MM.1S (cell line): ENCODE measurements at regions not wholly inside any gene's neighbourhood (a gene's known extent, or its start where the extent isn't known, plus 50 kb on each side); places are given as distances from the start of the nearest gene placed in this dataset.
"Not testable (repeated sequence)": the region's sequence is repeated elsewhere in the genome, so short reads cannot be mapped to it uniquely, and the experiment has no call there.

Experiments used
- CTCF ChIP-seq: fragments of 300-600 bp; sonication (generic); IDR thresholded peaks from 2 replicates; pipeline ENCODE4 v1.5.1; 2016; ENCODE audit warnings: antibody characterized with exemption, low read length, mixed read lengths
- EZH2 ChIP-seq: fragments of 300-600 bp; sonication (generic); optimal IDR thresholded peaks from 2 replicates; pipeline ENCODE3; 2017; ENCODE audit warnings: low read depth, mild to moderate bottlenecking, antibody characterized with exemption, low read length, mixed read lengths
- EZH2phosphoT487 ChIP-seq: fragments of 300-600 bp; sonication (generic); IDR thresholded peaks from 2 replicates; pipeline ENCODE4 v1.6.1; 2018; ENCODE audit warnings: antibody characterized with exemption, low read length

- TF ChIP-seq CTCF, EZH2, EZH2phosphoT487: not testable (repeated sequence)
These were observed 115.6 kb upstream of the ATXN1 start for GRCh38 chr6:16876852-16877251.
